ENCODE measurements at regions not wholly inside any gene's neighbourhood (a gene's known extent, or its start where the extent isn't known, plus 50 kb on each side); places are given as distances from the start of the nearest gene placed in this dataset.

DNA sequence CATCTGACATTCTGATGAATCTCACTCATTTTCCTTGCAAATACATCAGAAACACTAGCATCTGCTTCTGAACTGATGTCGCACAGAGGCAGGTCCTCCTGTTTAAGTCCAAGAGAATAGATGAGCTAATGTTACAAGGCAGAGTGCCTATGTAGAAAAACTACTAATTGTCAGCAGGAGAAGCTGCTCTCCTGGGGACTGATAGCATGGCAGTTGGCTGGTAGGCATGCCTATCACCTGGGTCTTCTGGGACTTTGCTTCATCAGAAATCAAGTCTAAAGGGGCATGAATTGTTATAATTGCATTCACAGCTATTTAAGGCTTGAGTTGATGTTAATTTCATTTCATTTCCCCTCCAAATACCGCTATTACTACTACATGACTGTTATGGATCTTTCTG lies 457.2 kb downstream of the RAP2B start:
- POLR2A ChIA-PET, result no interaction called here
- H3K27ac Mint-ChIP-seq, result no peak overlapping the region
- H3K27me3 Mint-ChIP-seq, result no peaks in the 10 kb centered on the region
- DNase-seq (no peak), ATAC-seq (ENCODE audit: poor library complexity) (no peak)
- no peak overlapping the region for H3K4me3 ChIP-seq (ENCODE audit: low read length)
- no peak overlapping the region for H3K27ac ChIP-seq (ENCODE audit: low read depth in 1 of 2, low read length in 2 of 2)
- TF ChIP-seq, protein P1, sequence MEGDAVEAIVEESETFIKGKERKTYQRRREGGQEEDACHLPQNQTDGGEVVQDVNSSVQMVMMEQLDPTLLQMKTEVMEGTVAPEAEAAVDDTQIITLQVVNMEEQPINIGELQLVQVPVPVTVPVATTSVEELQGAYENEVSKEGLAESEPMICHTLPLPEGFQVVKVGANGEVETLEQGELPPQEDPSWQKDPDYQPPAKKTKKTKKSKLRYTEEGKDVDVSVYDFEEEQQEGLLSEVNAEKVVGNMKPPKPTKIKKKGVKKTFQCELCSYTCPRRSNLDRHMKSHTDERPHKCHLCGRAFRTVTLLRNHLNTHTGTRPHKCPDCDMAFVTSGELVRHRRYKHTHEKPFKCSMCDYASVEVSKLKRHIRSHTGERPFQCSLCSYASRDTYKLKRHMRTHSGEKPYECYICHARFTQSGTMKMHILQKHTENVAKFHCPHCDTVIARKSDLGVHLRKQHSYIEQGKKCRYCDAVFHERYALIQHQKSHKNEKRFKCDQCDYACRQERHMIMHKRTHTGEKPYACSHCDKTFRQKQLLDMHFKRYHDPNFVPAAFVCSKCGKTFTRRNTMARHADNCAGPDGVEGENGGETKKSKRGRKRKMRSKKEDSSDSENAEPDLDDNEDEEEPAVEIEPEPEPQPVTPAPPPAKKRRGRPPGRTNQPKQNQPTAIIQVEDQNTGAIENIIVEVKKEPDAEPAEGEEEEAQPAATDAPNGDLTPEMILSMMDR (IDR thresholded peaks at IDR 0.05), result no peak
- H3K27me3 ChIP-seq (ENCODE audit: control insufficient read depth in 1 of 2, insufficient read depth in 2 of 2, low read length in 2 of 2), result no peaks in the 10 kb centered on the region
- no peaks in the 10 kb centered on the region for H3K36me3 ChIP-seq (ENCODE audit: insufficient read depth, low read length)
- no peaks in the 10 kb centered on the region for H3K9me3 ChIP-seq (ENCODE audit: control insufficient read depth in 1 of 2, insufficient read depth in 1 of 2, low read length in 2 of 2)
- no peak overlapping the region for H3K4me3 Mint-ChIP-seq
- intact Hi-C loops (cut with DNase I, micrococcal nuclease), result no loop called here
- H3K9me3 Mint-ChIP-seq, result peaks cover 4% of the 10 kb centered on the region
- CTCF ChIA-PET, result no interaction called here
- H3K4me1 ChIP-seq (ENCODE audit: insufficient read depth, low read length), result peaks cover 17% of the 10 kb centered on the region
- peaks cover 39% of the 10 kb centered on the region for H3K4me1 Mint-ChIP-seq (ENCODE audit: low read depth)
- H3K36me3 Mint-ChIP-seq (ENCODE audit: low read depth), result no peaks in the 10 kb centered on the region

DNA sequence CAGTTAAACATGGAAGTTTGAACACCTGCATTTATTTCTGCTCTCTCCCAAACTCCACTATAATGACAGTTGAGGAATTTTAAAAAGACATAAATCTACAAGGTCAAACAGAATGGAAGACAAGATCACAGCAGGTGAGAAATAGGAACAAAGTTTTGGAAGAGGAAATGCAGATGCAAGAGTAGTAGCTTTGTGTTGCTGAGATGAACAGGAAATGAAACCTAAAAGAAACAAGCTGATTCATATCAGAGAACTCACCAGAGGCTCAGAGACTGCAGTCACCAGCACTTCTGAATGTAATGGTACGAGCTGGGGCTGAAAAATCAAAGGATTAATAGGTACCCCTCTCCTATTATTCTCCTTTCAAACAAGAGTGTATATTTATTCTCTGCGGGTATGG lies 459.9 kb downstream of the RAP2B start:
- Histone ChIP-seq H3K4me1 (ENCODE audit: insufficient read depth, low read length) (peaks cover 17% of the 10 kb centered on the region), H3K4me3 (ENCODE audit: low read length) (no peak overlapping the region), H3K27ac (ENCODE audit: low read depth in 1 of 2, low read length in 2 of 2) (peak overlapping the region in 1 of 2 donors; percentile 17), H3K9me3 (ENCODE audit: control insufficient read depth in 1 of 2, insufficient read depth in 1 of 2, low read length in 2 of 2) (no peaks in the 10 kb centered on the region), H3K36me3 (ENCODE audit: insufficient read depth, low read length) (no peaks in the 10 kb centered on the region), H3K27me3 (ENCODE audit: control insufficient read depth in 1 of 2, insufficient read depth in 2 of 2, low read length in 2 of 2) (no peaks in the 10 kb centered on the region)
- ChIA-PET POLR2A (interaction anchor here (1.0 to 3.1 kb wide), 9 partner anchors 8 to 461 kb away, joined by 3 to 16 read pairs (median 7); no protein-coding TSS in a partner anchor), CTCF (interaction anchor here (0.8 to 0.9 kb wide), 2 partner anchors 11 to 32 kb away, joined by 3 read pairs; no protein-coding TSS in a partner anchor)
- Mint-ChIP-seq H3K36me3 (ENCODE audit: low read depth) (no peaks in the 10 kb centered on the region), H3K9me3 (peaks cover 4% of the 10 kb centered on the region), H3K4me3 (peak overlapping the region; percentile 79), H3K27me3 (no peaks in the 10 kb centered on the region), H3K4me1 (ENCODE audit: low read depth) (peaks cover 57% of the 10 kb centered on the region), H3K27ac (peak overlapping the region; percentile 89)
- ATAC-seq (ENCODE audit: poor library complexity) (peak; percentile 34), DNase-seq (peak in 4 of 14 experiments; percentile 28 to 72 (median 42))
- intact Hi-C loops (cut with DNase I, micrococcal nuclease), result loop anchor here (10.0 kb wide), 1 partner anchor 457 kb away; the partner anchor contains the start of gene RAP2B (in 2 of the 2)
- TF ChIP-seq, protein P1 (IDR thresholded peaks at IDR 0.05), result no peak

DNA sequence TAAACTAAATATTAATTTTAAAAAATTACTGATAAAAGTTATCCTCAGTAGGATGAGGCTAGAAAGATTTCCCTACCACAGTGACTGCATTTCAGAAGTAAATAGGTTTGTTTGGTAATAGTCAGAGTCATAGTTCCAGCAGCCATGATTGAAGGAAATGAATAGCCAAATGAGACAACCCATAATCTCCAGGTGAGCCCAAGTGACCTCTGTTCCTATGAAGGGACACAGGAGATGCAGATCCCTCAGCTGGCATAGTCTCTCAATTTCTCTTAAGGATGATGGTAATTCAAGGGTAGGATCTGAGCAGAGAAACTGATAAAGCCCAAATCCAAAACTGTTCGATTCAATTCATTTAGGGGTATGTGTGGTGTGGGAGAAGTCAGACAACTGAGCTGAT lies 461.8 kb downstream of the RAP2B start:
- no peaks in the 10 kb centered on the region for H3K9me3 ChIP-seq (ENCODE audit: control insufficient read depth in 1 of 2, insufficient read depth in 1 of 2, low read length in 2 of 2)
- Mint-ChIP-seq H3K4me3 (peak overlapping the region; percentile 50), H3K36me3 (ENCODE audit: low read depth) (no peaks in the 10 kb centered on the region), H3K27ac (peak overlapping the region; percentile 89), H3K27me3 (no peaks in the 10 kb centered on the region), H3K4me1 (ENCODE audit: low read depth) (peaks cover 72% of the 10 kb centered on the region), H3K9me3 (peaks cover 4% of the 10 kb centered on the region)
- POLR2A ChIA-PET, result interaction anchor here (0.6 to 1.7 kb wide), 8 partner anchors 18 to 811 kb away, joined by 3 to 9 read pairs (median 4); no protein-coding TSS in a partner anchor
- no peaks in the 10 kb centered on the region for H3K27me3 ChIP-seq (ENCODE audit: control insufficient read depth in 1 of 2, insufficient read depth in 2 of 2, low read length in 2 of 2)
- CTCF ChIA-PET, result interaction anchor here (1.0 kb wide), 1 partner anchor 11 kb away, joined by 4 read pairs; no protein-coding TSS in a partner anchor
- DNase-seq, result peak in 1 of 14 experiments; percentile 10
- no peak overlapping the region for H3K4me3 ChIP-seq (ENCODE audit: low read length)
- peak overlapping the region; percentile 16 to 58 for H3K27ac ChIP-seq (ENCODE audit: low read depth in 1 of 2, low read length in 2 of 2)
- TF ChIP-seq, protein P1 (IDR thresholded peaks at IDR 0.05), result no peak
- H3K4me1 ChIP-seq (ENCODE audit: insufficient read depth, low read length), result peaks cover 17% of the 10 kb centered on the region
- H3K36me3 ChIP-seq (ENCODE audit: insufficient read depth, low read length), result no peaks in the 10 kb centered on the region
- no peak for ATAC-seq (ENCODE audit: poor library complexity)
- intact Hi-C loops (cut with DNase I, micrococcal nuclease), result loop anchor here (10.0 kb wide), 1 partner anchor 459 kb away; the partner anchor contains the start of gene RAP2B (in 2 of the 2)
